NCI-H1930 (cell line): ENCODE measurements at regions not wholly inside any gene's neighbourhood (a gene's known extent, or its start where the extent isn't known, plus 50 kb on each side); places are given as distances from the start of the nearest gene placed in this dataset.
A peak's percentile ranks its signal among the peaks of the same experiment; 100 is the strongest.

ENCODE experiments used
- DNase-seq, 2 experiments: peaks; one replicate each; lab custom pipeline; 2025; lab: John Stamatoyannopoulos, UW

GRCh38 chr2:19547321-19547720 is 188.9 kb upstream of the OSR1 start:
- no peak for DNase-seq

- no peak for DNase-seq
Measured at GRCh38 chr2:19545507-19545906, 187.1 kb upstream of the OSR1 start.

- DNase-seq = no peak
Measured at GRCh38 chr2:19543663-19544383, 185.4 kb upstream of the OSR1 start.

- no peak for DNase-seq
Measured at GRCh38 chr2:19542796-19543662, 184.6 kb upstream of the OSR1 start.

GRCh38 chr2:19541884-19542283 is 183.5 kb upstream of the OSR1 start:
- no peak for DNase-seq

- no peak for DNase-seq
Measured at GRCh38 chr2:19540739-19541525, 182.5 kb upstream of the OSR1 start.

- no peak for DNase-seq
Measured at GRCh38 chr2:19538411-19538963, 180.1 kb upstream of the OSR1 start.

GRCh38 chr2:19536136-19536535 is 177.7 kb upstream of the OSR1 start:
- no peak for DNase-seq

GRCh38 chr2:19532547-19533196 is 174.2 kb upstream of the OSR1 start:
- DNase-seq = no peak

- DNase-seq = no peak
Measured at GRCh38 chr2:19529677-19530076, 171.3 kb upstream of the OSR1 start.

GRCh38 chr2:19527771-19528170 is 169.3 kb upstream of the OSR1 start:
- no peak for DNase-seq

GRCh38 chr2:19525313-19525712 is 166.9 kb upstream of the OSR1 start:
- DNase-seq = no peak

GRCh38 chr2:19519045-19519444 is 160.6 kb upstream of the OSR1 start:
- no peak for DNase-seq

GRCh38 chr2:19507137-19507536 is 148.7 kb upstream of the OSR1 start:
- DNase-seq = no peak

GRCh38 chr2:19505199-19506136 is 147.0 kb upstream of the OSR1 start:
- DNase-seq = no peak

GRCh38 chr2:19504400-19505198 is 146.2 kb upstream of the OSR1 start:
- peak in 1 of 2 experiments; percentile 30 for DNase-seq

- DNase-seq = no peak
Measured at GRCh38 chr2:19503915-19504314, 145.5 kb upstream of the OSR1 start.

- no peak for DNase-seq
Measured at GRCh38 chr2:19503406-19503805, 145.0 kb upstream of the OSR1 start.

GRCh38 chr2:19500126-19500525 is 141.7 kb upstream of the OSR1 start:
- no peak for DNase-seq

GRCh38 chr2:19496646-19497045 is 138.2 kb upstream of the OSR1 start:
- no peak for DNase-seq
